COR-L47 (cell line): ENCODE measurements at regions not wholly inside any gene's neighbourhood (a gene's known extent, or its start where the extent isn't known, plus 50 kb on each side); places are given as distances from the start of the nearest gene placed in this dataset.
"Not testable (repeated sequence)": the region's sequence is repeated elsewhere in the genome, so short reads cannot be mapped to it uniquely, and the experiment has no call there.

ENCODE experiments used
- DNase-seq: peaks from one replicate; lab custom pipeline; 2025; lab: John Stamatoyannopoulos, UW

- DNase-seq = no peak
Observed at GRCh38 chr2:217585362-217585761, 417.4 kb downstream of the TNS1 start.

DNA sequence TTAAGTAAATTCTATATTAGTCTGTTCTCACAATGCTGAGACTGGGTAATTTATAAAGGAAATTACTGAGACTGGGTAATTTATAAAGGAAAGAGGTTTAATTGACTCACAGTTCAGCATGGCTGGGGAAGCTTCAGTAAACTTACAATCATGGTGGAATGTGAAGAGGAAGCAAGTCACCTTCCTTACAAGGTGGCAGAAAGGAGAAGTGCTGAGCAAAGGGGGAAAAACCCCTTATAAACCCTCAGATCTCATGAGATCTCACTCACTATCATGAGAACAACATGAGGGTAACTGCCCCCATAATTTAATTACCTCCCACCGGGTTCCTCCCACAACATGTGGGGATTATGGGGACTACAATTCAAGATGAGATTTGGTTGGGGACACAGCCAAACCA lies 422.4 kb downstream of the TNS1 start:
- DNase-seq = not testable (repeated sequence)

DNA sequence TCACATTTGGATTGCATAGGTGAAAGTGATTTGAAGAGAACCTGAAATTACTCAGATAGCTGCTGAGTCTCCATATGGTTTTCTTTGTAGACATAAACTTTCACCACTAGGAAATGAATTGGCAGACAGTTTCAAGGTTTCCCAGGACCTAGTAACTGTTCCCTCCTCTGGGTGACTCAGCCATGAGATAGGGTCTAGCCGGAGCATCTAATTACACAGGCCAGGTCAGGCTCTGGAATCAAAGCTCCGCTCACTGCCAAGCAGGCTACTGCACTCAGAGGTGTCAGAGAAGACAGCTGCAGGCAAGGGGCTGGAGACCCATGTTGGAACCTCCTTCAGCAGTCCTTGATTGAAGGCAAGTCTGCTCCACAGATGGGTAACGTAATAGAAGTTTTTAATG lies 429.2 kb downstream of the TNS1 start:
- no peak for DNase-seq

- no peak for DNase-seq
Observed at GRCh38 chr2:217570394-217570793, 432.4 kb downstream of the TNS1 start.

DNA sequence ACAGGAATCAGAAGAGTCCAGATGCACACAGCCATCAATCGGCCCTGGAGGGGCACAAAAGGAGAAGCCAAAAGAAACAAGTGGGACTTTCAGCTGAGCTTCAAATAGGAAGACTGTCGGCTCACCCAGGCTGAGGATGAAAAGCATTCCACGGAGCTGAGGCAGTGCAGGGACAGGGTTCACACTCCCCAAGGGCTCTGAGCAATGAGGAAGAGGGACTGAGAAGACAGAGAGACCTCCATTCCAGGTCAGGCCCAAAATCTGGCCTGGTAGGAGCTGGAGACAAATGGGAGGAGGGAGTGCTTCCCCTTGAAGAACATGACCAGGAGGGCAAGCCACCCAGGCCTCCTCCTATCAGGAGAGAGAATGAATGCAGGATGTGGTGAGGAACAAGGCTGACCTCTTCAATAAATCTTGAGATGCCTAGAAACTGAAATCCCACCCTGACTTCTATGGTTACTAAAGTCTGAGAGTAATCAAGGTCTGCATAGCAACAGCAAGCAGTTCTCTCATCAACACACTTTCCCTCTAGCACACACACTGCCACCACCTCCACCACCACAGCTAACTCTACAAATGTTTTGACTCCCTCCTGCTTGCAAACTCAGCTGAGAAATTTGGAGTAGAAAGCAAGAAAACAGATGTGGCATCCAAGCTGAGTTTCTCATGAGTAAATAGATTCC lies 434.4 kb downstream of the TNS1 start:
- no peak for DNase-seq

DNA sequence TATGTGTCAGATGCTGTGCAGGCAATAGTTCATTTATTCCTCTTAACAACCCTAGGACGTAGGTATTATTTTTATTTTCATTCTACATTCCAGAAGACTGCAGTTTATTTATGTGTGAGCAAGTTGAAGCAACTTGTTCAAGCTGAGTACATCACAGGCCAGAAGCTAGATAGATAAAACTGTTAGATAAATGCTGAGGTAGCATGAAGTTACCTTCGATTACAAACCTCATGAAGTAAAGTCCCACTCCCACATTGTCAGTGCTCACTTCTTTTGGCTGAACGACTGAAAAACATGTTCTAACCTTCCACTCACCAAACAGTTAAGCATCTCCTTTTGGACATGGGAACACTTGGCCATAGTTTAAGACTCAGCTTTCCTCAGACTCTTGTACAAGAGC lies 439.2 kb downstream of the TNS1 start:
- DNase-seq = no peak

- DNase-seq = no peak
Observed at GRCh38 chr2:217562871-217563480, 439.8 kb downstream of the TNS1 start.

DNA sequence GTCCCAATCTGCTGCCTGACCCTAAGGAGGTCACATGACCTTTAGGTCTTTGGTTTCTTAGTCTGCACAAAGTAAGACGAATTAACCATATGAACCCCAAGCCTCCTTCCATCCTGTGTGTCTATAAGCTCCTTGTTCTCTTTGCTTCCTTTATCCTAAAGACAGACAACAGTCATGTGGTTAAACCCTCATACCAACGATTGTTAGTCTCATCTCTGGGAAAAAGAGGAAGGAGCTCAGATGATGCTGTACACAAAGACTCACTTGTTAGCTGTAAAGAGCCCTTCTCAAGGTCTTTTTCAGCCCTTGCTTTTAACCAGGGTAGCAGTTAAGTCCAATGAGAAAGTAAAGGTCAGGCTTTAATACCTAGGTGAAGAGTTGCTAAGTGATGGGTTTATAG lies 443.7 kb downstream of the TNS1 start:
- DNase-seq = no peak

- DNase-seq = no peak
Observed at GRCh38 chr2:217555081-217555876, 447.5 kb downstream of the TNS1 start.

- no peak for DNase-seq
Observed at GRCh38 chr2:217553679-217554078, 449.1 kb downstream of the TNS1 start.

DNA sequence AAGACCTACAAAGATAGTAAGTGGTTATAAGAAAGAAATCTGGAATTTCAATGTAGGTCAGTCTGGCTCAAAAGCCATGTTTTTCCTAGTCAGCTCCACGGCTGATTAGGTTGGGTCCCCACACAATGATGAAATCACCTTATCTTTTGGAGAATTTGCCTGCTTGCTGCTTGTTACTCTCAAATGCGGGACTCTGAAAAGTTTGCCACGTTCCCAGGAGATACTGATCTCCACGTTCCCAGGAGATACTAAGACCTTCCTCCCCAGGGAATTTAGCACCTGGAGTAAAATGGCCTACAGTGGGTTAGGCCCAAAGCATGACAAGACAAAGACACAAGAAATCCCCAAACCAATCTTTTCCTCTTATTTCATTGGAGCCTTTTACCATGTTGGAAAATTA lies 449.6 kb downstream of the TNS1 start:
- DNase-seq = no peak

DNA sequence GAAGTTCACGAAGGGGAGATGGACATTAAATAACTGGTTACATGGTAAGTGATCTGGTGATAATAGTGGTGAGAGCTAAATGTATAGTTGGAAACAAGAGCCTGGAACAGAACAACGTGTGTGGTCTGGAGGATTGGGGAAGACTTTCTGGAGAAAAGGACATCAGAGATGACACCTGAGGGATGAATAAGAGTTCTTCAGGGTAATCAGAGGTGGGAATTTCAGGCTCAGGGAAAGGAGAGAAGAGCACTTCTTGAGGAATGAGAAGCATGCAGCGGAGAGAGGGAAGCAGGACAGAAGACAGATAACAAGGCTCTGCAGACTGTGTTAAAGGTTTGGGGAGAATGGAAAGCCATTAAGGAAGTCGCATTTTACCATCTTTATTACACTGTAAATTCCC lies 450.7 kb downstream of the TNS1 start:
- no peak for DNase-seq

DNA sequence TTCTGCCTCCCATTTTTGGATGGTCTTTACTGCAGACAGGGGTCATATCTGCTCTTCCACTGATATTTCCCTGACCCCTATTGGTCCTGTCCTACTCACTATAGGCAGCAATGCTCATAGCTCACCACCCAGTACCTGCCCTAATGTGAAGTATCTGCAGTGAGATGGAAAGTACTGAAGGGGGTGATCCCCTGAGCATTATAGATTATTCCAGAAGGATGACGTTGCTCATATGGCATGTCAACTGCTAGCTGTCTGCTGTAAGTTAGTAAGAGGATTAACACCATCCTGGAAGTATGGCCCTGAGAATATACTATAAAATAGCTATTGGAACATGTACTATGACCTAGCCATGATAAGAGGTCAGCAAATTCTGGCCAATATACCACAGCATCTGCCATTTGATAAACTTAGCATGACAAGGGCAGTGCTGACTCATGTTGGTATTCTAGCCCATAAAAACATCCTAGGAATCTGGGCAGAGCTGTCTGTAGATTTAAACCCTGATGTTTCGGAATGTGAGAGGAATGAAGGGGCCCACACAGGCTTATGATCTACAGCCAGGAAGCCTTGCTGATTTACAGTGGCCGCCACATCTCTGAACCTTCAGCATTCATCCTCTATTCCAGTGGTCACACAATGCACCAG lies 451.4 kb downstream of the TNS1 start:
- DNase-seq = no peak

DNA sequence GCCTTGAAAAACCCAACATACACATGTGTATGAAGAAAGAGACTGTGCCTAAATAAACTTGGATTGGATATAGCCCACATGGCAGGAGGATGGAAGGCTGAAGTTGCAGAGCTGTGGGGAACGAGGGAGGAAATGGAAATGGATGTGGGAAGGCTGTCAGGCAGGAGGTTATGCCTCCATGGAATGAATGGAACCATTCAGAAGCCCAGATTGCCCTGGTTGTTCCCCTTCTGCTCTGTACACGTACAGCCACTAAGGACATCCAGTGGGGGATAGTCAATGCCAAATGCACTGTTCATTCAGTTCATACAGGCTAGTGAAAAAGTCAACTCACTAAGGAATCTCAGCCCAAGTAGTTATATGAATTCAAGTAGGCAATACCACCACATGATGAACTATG lies 463.7 kb downstream of the TNS1 start:
- DNase-seq = no peak

DNA sequence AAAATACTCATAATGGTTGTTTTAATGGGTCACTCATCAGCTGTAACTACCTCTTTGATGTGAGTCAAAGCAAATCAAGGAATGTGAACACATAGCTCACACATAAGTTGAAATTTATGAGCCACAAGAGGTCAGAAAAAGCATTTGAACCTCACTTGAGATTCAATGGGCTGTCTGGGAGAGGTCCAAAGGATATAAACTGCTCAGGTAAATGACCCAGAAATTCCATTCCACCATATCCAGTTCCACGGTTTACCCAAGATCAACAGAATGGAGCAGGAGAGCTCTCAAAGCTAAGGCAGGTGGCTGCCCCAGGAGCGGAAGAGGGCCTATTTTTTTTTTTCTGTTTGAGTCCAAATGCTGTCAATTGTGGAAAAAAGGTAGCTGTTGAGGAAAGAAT lies 464.1 kb downstream of the TNS1 start:
- DNase-seq = no peak

GRCh38 chr2:217535957-217536708 lies 466.7 kb downstream of the TNS1 start:
- DNase-seq = no peak

DNA sequence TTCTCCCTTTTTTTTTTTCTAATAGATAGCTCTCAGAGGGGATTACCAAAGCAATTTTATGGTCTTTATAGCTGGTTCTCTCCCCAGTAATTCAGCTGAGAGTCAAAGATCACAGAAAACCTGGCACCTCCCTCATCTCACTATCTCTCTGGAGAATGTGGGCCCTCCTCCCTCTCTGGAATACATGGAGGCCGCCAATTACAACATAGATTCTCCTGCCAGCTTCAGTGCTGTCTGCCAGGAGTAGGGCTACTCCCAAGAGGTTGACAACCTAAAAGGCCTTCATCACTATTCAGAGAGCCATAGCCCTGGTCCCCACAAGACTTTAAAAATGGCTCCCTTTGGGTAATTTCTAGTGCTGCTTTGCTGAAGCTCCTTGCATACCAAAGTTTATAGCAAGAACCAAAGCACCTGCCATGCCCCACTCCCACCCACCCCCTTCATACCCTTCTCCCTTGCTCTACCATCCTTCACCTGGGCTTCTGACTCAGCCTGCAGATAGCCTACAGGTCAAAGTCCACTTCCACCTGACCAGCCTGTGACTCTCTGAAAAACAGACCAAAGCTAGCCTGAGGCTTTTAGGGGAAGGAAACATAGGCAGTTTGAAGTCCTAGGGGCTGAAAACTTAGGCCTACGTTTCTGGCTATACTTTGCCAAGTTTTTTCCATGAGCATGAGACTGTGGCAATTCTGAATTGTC lies 472.3 kb downstream of the TNS1 start:
- no peak for DNase-seq

DNA sequence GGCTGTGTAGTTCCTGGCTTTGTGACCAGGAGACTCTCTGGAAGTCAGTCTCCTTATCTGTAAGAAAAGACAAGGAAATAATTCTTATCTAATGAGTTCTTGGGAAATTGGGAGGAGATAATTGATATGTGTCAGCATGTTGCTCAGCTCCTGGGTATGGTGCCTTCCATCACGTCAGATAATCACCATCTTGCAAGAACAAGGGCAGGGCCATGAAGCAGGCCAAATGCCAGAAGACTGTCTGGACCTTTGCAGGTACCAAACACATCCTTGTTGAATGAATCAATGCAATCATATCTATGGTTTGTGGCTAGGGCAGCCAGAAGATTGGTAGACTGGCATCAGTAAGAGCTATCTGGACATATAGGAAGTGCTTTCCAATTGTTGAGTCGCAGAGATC lies 473.5 kb downstream of the TNS1 start:
- no peak for DNase-seq

DNA sequence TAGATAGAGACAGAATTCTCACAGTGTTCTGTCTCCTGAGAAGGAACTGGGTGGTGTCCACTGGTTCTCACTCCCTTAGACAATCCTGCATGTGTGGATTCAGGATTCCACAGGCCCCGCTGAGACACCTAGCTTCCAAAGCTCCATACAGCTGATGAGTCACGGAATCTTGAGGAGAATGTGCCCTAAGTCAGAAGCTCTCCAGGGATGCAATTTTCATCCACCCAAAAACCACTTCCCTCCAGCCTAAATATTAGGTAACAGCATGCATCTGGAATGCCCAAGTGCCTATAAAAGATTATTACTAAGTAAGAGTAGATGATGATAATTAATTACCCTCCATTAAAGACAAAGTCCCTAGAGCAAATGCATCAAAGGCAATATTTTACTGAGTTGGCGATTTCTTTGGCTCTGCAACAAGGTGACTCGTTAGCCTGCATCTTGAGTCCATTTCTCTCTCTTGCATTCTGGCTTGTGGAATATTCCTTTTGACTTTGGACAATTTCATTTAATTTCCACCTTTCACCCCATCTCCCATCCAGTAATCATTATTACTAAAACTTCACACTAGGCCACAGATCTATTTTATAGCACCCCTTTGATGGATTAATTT lies 475.1 kb downstream of the TNS1 start:
- no peak for DNase-seq

- no peak for DNase-seq
Observed at GRCh38 chr2:217525076-217525475, 477.7 kb downstream of the TNS1 start.

- no peak for DNase-seq
Observed at GRCh38 chr2:217523286-217523685, 479.5 kb downstream of the TNS1 start.
